Inflammatory macrophage treated with lipopolysaccharide for 1 hour (primary cell): ENCODE measurements at regions not wholly inside any gene's neighbourhood (a gene's known extent, or its start where the extent isn't known, plus 50 kb on each side); places are given as distances from the start of the nearest gene placed in this dataset.

Source experiments
- DNase-seq, 2 donors: peaks; one replicate each; pipeline ENCODE4 v3.0.0-alpha.2; 2020 to 2022

DNA sequence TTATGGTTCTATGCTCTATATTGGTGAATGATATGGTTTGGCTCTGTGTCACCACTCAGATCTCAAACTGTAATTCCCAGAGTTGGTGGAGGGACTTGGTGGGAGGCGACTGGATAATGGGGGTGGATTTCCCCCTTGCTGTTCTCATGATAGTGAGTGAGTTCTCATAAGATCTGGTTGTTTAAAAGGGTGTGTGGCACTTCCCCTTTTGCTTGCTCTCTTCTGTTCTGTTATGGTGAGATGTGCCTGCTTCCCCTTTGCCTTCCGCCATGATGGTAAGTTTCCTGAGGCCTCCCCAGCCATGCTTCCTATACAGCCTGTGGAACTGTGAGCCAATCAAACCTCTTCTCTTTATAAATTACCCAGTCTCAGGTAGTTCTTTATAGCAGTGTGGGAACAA is 446.6 kb upstream of the PDE3A start:
- DNase-seq, result peak; percentile 25 to 68

DNA sequence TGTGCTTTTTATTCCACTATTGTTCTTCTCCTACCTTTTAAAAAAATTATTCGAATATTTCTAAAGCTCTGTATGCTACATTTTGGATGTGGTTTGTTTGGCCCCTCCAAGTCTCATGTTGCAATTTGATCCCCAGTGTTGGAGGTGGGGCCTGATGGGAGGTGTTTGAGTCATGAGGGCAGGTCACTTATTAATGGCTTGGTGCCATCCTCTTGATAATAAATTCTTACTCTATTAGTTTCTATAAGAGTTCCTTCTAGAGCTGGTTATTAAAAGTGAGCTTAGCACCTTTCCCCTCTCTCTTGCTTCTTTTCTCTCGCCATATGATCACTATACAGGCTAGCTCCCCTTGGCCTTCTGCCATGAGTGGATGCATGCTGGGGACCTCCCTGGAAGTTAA is 445.6 kb upstream of the PDE3A start:
- DNase-seq, result no peak

- no peak for DNase-seq
Measured at GRCh38 chr12:19924360-19924759, 444.0 kb upstream of the PDE3A start.

DNA sequence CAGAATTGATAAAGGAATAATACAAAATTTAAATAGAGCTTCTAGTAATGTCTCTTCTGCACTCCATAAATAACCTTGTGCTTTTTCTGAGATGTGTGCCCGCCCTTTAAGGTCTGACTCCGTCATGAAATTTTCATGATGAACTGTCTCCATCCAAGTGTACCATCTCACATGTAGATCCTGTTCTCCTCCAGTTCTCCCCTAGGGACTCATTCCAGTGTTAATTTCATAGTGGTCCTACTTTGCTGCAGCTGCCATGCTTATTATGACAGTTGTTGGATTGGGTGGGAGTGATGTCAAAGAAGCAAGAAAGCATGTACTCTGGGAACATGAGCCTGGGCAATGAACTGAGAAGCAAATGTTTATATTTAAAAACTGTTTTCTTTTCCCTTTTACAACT is 442.5 kb upstream of the PDE3A start:
- no peak for DNase-seq

DNA sequence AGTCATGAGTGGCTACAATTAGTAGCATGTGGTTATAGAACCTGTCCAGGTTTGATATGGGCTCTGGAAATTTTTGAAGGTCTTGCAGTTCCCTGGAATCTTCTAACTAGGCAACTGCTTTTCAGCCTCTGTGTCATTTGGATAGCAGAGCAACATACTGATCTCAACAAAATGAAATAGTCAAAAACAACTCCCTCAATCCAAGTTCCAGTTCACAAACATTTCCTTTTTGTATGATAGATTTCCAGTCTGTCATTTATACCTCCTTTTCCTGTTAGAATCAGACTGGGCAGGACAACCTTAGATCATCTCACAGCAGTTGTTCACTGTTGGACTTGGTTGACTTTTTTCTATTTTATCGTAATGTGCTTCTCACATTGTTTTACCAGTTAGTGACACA is 442.1 kb upstream of the PDE3A start:
- DNase-seq, result no peak

- no peak for DNase-seq
Measured at GRCh38 chr12:19927661-19928060, 440.7 kb upstream of the PDE3A start.

DNA sequence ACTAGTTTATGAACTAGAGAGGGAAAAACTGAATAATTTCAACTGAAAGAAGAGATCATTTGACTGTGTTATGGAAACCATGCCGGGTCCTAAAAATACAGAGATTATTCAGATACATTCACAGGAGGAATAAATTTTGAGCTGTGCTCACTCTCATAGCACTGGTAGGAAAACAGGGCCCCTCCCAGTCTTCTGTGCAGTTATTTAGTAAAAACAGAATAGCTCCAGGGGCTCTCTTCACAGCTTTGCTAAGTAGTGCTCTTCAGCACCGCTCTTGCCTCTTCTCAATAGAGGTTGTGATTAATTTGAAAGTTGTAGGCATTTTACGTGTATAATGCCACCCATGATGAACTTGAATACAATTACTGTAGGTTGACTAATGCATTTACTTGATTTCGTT is 435.9 kb upstream of the PDE3A start:
- no peak for DNase-seq

DNA sequence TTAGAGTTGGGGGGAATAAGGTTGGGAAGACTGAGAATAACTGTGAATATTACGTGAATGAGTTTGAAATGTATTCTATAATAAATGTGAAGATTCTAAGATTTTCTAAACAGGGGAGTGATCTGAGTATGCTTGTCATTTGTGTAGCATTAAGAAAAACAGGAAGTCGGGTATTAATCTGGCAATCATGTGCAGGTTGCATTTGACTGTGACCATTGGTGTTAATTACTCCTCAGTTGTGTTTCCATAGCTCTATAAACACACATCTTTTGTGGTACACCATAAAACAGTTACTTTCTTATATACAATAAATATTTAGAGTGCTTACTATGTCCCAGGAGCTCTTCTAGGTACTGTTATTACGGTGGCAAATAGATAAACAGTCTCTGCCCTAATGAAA is 434.4 kb upstream of the PDE3A start:
- no peak for DNase-seq

- DNase-seq, result no peak
Measured at GRCh38 chr12:19937161-19937560, 431.2 kb upstream of the PDE3A start.

GRCh38 chr12:19938031-19938430 is 430.3 kb upstream of the PDE3A start:
- DNase-seq, result no peak

DNA sequence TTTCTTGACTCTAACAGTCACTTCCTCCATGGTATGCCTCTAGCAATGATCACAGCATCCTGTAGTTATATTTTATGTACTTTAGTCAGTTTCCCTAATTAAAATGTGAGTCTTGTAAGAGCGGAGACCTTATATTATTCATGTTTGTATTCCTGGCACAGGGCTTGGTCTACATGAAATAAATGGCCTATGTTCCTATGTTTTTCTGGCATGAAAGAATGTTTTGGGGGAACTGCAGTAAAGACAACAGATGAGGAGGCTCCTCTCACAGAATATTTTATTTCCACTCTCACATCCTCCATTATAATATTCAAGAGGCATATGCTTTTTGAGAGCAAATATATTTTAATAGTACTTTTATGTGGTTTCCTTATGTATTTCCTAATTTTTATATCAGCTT is 429.8 kb upstream of the PDE3A start:
- no peak for DNase-seq

- no peak for DNase-seq
Measured at GRCh38 chr12:19940267-19940666, 428.1 kb upstream of the PDE3A start.

GRCh38 chr12:19941096-19941495 is 427.2 kb upstream of the PDE3A start:
- DNase-seq, result no peak

- no peak for DNase-seq
Measured at GRCh38 chr12:19945559-19946435, 422.5 kb upstream of the PDE3A start.

DNA sequence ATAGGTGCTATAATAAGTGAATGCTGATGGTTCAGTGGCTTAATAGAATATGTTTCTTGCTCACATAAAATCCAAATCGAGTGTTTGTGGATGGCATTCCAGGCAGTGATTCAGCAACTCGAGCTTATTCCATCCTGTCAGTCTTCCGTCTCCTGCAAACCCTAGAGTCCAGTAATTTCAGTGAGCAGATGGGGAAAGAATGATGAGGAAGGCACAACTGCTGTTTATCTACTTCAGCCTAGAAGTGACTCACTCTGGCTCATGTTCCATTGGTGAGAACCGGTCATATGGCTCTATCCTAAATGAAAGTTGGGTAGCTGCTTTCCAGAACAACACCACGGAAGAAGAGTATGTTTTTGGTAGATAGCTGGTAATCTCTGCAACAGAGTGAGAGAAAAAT is 421.8 kb upstream of the PDE3A start:
- DNase-seq, result no peak

DNA sequence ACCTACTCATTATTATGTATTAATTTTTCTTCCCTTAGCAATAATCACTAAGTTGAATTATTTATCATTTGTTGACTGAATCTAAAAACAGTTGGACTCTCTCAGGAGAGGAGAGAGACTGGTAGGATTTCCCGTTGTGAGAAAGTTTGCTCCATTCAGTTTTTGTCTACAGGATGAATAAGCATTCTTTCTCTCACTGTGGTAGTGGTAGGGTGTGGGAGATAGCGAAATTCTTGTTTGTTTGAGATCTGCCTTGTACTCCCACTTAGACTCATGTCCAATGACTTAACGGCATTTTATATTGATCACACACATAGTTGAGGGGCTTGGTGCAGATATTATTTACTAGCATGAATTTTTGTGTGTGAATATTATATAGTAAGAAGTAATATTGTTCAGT is 421.0 kb upstream of the PDE3A start:
- DNase-seq, result no peak

GRCh38 chr12:19951664-19952063 is 416.7 kb upstream of the PDE3A start:
- DNase-seq, result no peak

GRCh38 chr12:19953734-19954133 is 414.6 kb upstream of the PDE3A start:
- DNase-seq, result no peak

GRCh38 chr12:19954163-19954562 is 414.2 kb upstream of the PDE3A start:
- no peak for DNase-seq

GRCh38 chr12:19957308-19958125 is 410.8 kb upstream of the PDE3A start:
- DNase-seq, result no peak

- DNase-seq, result no peak
Measured at GRCh38 chr12:19958389-19958788, 409.9 kb upstream of the PDE3A start.

- DNase-seq, result peak; percentile 8 to 16
Measured at GRCh38 chr12:19959353-19959752, 409.0 kb upstream of the PDE3A start.

- DNase-seq, result no peak
Measured at GRCh38 chr12:19960527-19960926, 407.8 kb upstream of the PDE3A start.

DNA sequence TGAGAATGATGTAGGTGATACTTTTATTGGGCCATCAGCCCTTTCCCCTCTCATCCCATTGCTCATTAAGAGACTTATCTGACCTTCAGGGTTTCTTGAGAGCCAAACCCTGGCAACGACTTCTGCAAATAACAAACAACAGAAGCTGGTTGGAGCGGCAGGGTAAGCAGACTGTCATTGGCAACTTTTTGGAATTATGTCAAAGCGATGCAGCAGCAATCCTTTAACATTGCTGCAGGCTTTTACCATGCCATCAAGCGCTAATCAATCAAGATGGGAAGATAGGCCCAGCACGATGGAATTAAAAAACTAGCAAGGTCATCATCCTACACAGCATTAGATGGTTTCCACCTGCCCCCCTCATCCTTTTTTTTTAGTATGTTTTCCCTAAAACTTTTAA is 406.1 kb upstream of the PDE3A start:
- no peak for DNase-seq
